PC-3 (cell line): ENCODE measurements at regions not wholly inside any gene's neighbourhood (a gene's known extent, or its start where the extent isn't known, plus 50 kb on each side); places are given as distances from the start of the nearest gene placed in this dataset.

Experiments
- CTCF ChIP-seq: fragments of 300-600 bp; sonication (generic); conservative IDR thresholded peaks from 2 replicates; pipeline ENCODE4 v1.5.1; 2017; ENCODE audit warnings: antibody characterized with exemption, low read depth, mild to moderate bottlenecking, low read length
- EZH2 ChIP-seq: fragments of 300-600 bp; sonication (generic); IDR thresholded peaks from one replicate; pipeline ENCODE4 v1.6.1; 2017; ENCODE audit warnings: antibody characterized with exemption, mild to moderate bottlenecking, low read length; ENCODE audit not compliant: unreplicated experiment
- EZH2phosphoT487 ChIP-seq: fragments of 300-600 bp; sonication (generic); IDR thresholded peaks from 2 replicates; pipeline ENCODE4 v1.6.1; 2018; ENCODE audit warnings: mild to moderate bottlenecking, antibody characterized with exemption, low read length, borderline replicate concordance

GRCh38 chr7:52209614-52210013 lies 825.8 kb upstream of the POM121L12 start:
- TF ChIP-seq EZH2phosphoT487 (no peak), CTCF (no peak), EZH2 (no peak)
